ENCODE measurements at regions not wholly inside any gene's neighbourhood (a gene's known extent, or its start where the extent isn't known, plus 50 kb on each side); places are given as distances from the start of the nearest gene placed in this dataset.

DNA sequence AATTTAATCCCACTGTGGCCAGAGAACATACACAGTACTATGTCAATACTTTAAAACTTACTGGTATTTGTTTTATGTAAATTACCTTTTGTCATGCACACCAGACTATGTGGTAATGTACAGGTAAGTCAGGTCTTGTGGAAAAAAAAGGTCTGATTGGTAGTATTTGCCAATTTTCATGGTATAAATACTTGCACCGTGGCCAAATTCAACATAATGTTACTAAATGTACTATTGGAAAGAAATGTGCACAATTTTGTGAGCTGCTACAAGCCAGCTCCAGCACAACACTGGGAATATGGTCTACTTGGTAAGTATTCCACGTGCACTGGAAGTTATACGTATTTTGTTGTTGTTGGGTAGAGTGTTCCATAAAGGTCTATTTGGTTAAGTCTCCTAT lies 392.5 kb downstream of the RPS24 start:
- Histone ChIP-seq H3K36me3 (replicated peaks; ENCODE audit: control insufficient read depth, insufficient read depth, low read length) (no peaks in the 10 kb centered on the region), H3K4me3 (ENCODE audit: insufficient read depth, low read depth, low read length) (no peak overlapping the region), H3K27me3 (ENCODE audit: control insufficient read depth, insufficient read depth, low read length) (no peaks in the 10 kb centered on the region)
- no peak for DNase-seq

DNA sequence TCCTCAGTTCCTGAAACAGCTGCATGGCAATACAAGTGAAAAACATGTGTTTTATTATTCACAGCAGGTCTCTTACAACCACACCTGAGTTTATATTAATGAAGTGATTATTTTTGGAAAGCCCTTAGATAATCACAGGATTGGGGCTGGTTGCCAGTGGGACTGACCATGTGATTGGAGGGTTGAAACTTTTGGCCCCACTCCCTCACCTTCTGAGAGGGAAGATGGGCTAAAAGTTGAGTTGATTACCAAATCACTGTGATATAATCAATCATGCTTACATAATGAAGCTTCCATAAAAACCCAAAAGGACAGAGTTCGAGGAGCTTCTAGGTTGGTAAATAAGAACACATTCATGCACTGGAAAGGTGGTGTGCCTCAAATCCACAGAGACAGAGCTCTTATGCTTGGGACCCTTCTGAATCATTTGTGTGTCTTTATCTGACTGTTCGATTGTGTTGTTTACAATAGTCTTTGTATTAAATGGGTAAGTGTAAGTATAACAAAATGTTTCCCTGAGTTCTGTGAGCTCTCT lies 393.9 kb downstream of the RPS24 start:
- Histone ChIP-seq H3K27me3 (ENCODE audit: control insufficient read depth, insufficient read depth, low read length) (no peaks in the 10 kb centered on the region), H3K36me3 (replicated peaks; ENCODE audit: control insufficient read depth, insufficient read depth, low read length) (no peaks in the 10 kb centered on the region), H3K4me3 (ENCODE audit: insufficient read depth, low read depth, low read length) (no peak overlapping the region)
- DNase-seq, result no peak

- Histone ChIP-seq H3K36me3 (replicated peaks; ENCODE audit: control insufficient read depth, insufficient read depth, low read length) (no peaks in the 10 kb centered on the region), H3K27me3 (ENCODE audit: control insufficient read depth, insufficient read depth, low read length) (no peaks in the 10 kb centered on the region), H3K4me3 (ENCODE audit: insufficient read depth, low read depth, low read length) (no peak overlapping the region)
- DNase-seq, result no peak
These were observed 394.9 kb downstream of the RPS24 start for GRCh38 chr10:78428579-78428978.

GRCh38 chr10:78429984-78430383 lies 396.3 kb downstream of the RPS24 start:
- H3K36me3 ChIP-seq (replicated peaks; ENCODE audit: control insufficient read depth, insufficient read depth, low read length), result no peaks in the 10 kb centered on the region
- no peaks in the 10 kb centered on the region for H3K27me3 ChIP-seq (ENCODE audit: control insufficient read depth, insufficient read depth, low read length)
- H3K4me3 ChIP-seq (ENCODE audit: insufficient read depth, low read depth, low read length), result no peak overlapping the region
- DNase-seq, result no peak

- no peak overlapping the region for H3K4me3 ChIP-seq (ENCODE audit: insufficient read depth, low read depth, low read length)
- no peaks in the 10 kb centered on the region for H3K36me3 ChIP-seq (replicated peaks; ENCODE audit: control insufficient read depth, insufficient read depth, low read length)
- no peaks in the 10 kb centered on the region for H3K27me3 ChIP-seq (ENCODE audit: control insufficient read depth, insufficient read depth, low read length)
- no peak for DNase-seq
These were observed 398.9 kb downstream of the RPS24 start for GRCh38 chr10:78432583-78432982.

- DNase-seq, result no peak
- Histone ChIP-seq H3K27me3 (ENCODE audit: control insufficient read depth, insufficient read depth, low read length) (no peaks in the 10 kb centered on the region), H3K36me3 (replicated peaks; ENCODE audit: control insufficient read depth, insufficient read depth, low read length) (no peaks in the 10 kb centered on the region), H3K4me3 (ENCODE audit: insufficient read depth, low read depth, low read length) (no peak overlapping the region)
These were observed 399.5 kb downstream of the RPS24 start for GRCh38 chr10:78433076-78433595.

DNA sequence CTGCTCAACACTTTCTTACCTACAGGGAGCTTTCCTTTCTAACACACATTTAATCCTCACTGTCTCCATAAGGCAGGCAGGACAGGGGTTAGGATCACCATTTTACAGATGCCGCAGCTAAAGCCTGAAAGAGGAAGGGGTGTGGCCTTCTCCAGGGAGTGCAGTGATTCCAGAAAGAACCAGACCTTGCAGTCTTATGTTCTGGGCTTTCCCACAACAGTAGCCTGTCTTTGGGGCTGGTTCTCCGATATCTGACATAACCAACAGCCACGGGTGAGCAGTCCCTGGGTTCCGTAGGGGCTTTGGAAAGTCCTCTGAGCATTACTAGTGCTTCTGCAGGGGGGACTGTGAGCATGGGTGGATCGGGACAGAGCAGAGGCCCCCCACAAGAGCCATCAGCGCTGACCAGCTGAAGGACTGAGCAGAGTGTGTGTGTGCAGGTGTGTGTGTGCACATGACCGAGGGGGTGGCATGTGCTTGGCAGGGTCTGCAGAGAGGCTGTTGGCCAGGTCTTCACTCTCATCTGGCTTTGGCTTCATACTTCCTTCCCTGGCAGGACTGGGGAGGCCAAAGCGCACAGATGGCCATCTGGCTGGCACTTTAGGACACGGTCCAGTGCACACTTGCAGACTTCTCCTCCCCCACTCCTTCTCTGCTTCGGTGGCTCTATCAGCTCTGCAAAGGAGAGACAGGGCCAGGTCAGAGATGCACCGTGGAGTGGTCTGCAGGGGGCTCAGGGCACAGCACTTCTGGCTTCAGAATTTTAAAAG lies 400.3 kb downstream of the RPS24 start:
- Histone ChIP-seq H3K27me3 (ENCODE audit: control insufficient read depth, insufficient read depth, low read length) (no peaks in the 10 kb centered on the region), H3K4me3 (ENCODE audit: insufficient read depth, low read depth, low read length) (no peak overlapping the region), H3K36me3 (replicated peaks; ENCODE audit: control insufficient read depth, insufficient read depth, low read length) (no peaks in the 10 kb centered on the region)
- DNase-seq, result no peak

DNA sequence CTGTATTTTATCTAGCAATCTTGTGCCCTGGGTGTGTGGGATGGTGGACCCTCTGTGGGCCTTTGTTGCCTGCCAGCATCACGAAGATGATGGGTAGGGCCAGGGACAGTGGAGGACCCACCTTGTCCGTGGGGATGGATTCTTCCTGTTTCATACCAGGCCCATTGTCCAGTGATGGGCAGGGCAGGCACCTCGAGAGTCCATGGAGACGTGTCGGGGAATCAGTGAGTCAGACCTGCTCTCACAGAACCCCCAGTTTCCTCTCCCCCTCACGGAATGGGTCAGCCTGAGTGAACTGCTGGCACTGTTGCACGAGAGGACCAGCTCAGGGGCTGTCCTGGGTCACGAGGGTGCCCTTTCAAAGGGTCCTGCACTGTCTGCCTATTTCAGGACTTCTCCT lies 401.2 kb downstream of the RPS24 start:
- H3K27me3 ChIP-seq (ENCODE audit: control insufficient read depth, insufficient read depth, low read length), result no peaks in the 10 kb centered on the region
- no peak for DNase-seq
- H3K4me3 ChIP-seq (ENCODE audit: insufficient read depth, low read depth, low read length), result no peak overlapping the region
- H3K36me3 ChIP-seq (replicated peaks; ENCODE audit: control insufficient read depth, insufficient read depth, low read length), result no peaks in the 10 kb centered on the region

GRCh38 chr10:78435484-78436221 lies 402.0 kb downstream of the RPS24 start:
- Histone ChIP-seq H3K36me3 (replicated peaks; ENCODE audit: control insufficient read depth, insufficient read depth, low read length) (no peaks in the 10 kb centered on the region), H3K27me3 (ENCODE audit: control insufficient read depth, insufficient read depth, low read length) (no peaks in the 10 kb centered on the region), H3K4me3 (ENCODE audit: insufficient read depth, low read depth, low read length) (no peak overlapping the region)
- no peak for DNase-seq

DNA sequence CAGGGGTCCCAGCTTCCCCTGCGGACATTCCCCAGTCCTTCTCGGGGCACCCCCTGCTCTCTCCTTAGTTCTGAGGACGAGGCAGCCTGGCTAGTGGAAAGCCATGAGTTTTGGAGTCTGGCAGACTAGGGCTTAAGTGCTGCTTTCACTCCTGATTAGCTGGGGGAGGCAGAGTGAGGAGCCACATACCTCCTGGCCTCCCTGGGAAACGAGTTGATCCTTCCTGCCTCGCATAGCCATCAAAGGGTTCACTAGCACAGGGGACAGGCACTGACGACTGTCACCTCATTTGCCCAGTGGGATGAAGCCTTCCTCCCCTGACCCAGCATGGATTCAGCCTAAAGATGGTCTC lies 402.5 kb downstream of the RPS24 start:
- no peak overlapping the region for H3K4me3 ChIP-seq (ENCODE audit: insufficient read depth, low read depth, low read length)
- H3K36me3 ChIP-seq (replicated peaks; ENCODE audit: control insufficient read depth, insufficient read depth, low read length), result no peaks in the 10 kb centered on the region
- DNase-seq, result peak; percentile 25
- no peaks in the 10 kb centered on the region for H3K27me3 ChIP-seq (ENCODE audit: control insufficient read depth, insufficient read depth, low read length)

GRCh38 chr10:78436706-78437406 lies 403.2 kb downstream of the RPS24 start:
- Histone ChIP-seq H3K27me3 (ENCODE audit: control insufficient read depth, insufficient read depth, low read length) (no peaks in the 10 kb centered on the region), H3K36me3 (replicated peaks; ENCODE audit: control insufficient read depth, insufficient read depth, low read length) (no peaks in the 10 kb centered on the region), H3K4me3 (ENCODE audit: insufficient read depth, low read depth, low read length) (no peak overlapping the region)
- no peak for DNase-seq

DNA sequence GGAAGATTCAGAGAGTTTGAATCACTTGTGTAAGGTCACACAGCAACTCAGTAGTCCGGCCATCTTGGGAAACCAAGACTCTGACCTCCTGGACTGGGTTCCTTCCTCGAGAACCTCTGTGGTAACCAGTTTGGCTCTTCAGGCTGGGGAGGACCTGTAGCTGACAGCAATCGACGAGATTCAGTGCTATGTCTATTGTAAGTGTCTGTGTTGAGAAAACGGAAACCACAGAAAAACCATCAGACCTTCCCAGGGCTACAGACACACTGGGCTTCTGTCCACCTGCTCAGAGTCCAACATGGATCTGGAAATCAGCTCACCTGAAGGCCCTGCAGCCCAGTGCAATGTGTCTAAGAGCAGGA lies 403.7 kb downstream of the RPS24 start:
- DNase-seq, result no peak
- Histone ChIP-seq H3K27me3 (ENCODE audit: control insufficient read depth, insufficient read depth, low read length) (no peaks in the 10 kb centered on the region), H3K4me3 (ENCODE audit: insufficient read depth, low read depth, low read length) (no peak overlapping the region), H3K36me3 (replicated peaks; ENCODE audit: control insufficient read depth, insufficient read depth, low read length) (no peaks in the 10 kb centered on the region)

DNA sequence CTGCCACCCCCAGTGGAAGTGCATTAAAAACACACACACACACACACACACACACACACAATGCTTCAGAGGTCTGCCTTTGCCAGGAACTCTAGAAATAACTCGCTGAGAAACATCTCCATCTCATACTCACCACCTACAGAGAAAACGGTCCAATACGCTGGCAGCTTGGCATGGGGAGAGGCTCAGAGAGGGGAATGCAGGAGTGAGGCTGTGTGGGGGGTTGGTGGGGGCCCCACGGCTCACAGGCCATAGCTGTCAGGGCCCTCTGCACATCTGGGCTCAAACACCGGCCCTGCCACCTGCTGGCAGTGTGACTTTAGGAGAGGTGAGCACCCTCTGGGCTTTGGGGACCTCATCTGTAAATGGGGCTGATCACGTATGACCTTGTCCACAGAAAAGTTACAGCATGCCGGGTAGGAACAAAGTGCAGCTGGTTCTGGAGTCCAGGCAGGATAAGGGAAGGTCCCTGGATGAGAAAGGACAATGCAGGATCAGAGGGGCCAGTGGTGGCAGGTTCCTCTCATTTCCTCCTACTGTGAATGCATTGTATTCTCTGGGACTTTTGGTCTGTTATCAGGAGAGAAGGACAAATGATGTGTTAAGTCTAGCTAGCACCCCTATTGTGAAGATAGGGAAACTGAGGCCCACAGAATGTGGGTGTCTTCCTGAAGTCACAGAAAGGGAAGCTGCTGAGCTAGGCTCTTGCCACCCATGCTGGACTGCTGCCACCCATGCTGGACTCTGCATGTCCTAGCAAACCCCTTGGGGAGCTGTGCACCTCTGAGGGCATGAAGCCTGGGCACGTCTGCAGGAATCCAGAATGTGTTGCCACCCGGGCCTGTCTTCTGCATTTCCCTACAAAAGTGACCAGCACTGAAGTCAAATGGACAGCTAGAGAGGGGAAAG lies 404.6 kb downstream of the RPS24 start:
- no peak overlapping the region for H3K4me3 ChIP-seq (ENCODE audit: insufficient read depth, low read depth, low read length)
- H3K36me3 ChIP-seq (replicated peaks; ENCODE audit: control insufficient read depth, insufficient read depth, low read length), result no peaks in the 10 kb centered on the region
- DNase-seq, result no peak
- no peaks in the 10 kb centered on the region for H3K27me3 ChIP-seq (ENCODE audit: control insufficient read depth, insufficient read depth, low read length)

All from H7 (cell line).